HepG2 (cell line): ENCODE measurements at regions not wholly inside any gene's neighbourhood (a gene's known extent, or its start where the extent isn't known, plus 50 kb on each side); places are given as distances from the start of the nearest gene placed in this dataset.

ENCODE experiments used
- ATAC-seq: fragments of 200-7000 bp; cut with Tn5 transposase; 3 replicates; pipeline ENCODE4 v1.9.1; 2020; ENCODE audit warnings: mild to moderate bottlenecking, moderate library complexity
- BruUV-seq: library from RNA; stranded (reverse); fragments of 400-500 nt; replicated peaks from 2 replicates; lab custom pipeline; 2021; lab: Mats Ljungman, UMichigan
- CTCF ChIA-PET: fragments of 300-600 bp; formaldehyde crosslinking; extraction: SDS; loops from one replicate; lab custom pipeline; 2021; ENCODE audit warnings: low total read pairs, inconsistent platforms, low intra/inter-chr PET ratio; lab: Yijun Ruan, JAX
- POLR2A ChIA-PET: fragments of 350-600 bp; sonication (Branson Sonifier 250); formaldehyde crosslinking; loops from one replicate; lab custom pipeline; 2020; ENCODE audit warnings: antibody characterized with exemption, inconsistent platforms; lab: Yijun Ruan, JAX
- DNase-seq: peaks from one replicate; pipeline ENCODE4 v3.0.0-alpha.2; 2015; ENCODE audit warnings: low spot score
- FAIRE-seq: peaks from 3 replicates; lab custom pipeline; 2011; peaks lifted over from hg19 to GRCh38; lab: Jason Lieb, UNC
- H2AFZ ChIP-seq: one replicate; pipeline ENCODE4 v1.6.1; 2011; ENCODE audit warnings: low read length, inconsistent platforms
- H3K27ac ChIP-seq: fragments of 300-600 bp; 3 replicates; pipeline ENCODE4 v1.8.0; 2011; ENCODE audit warnings: mixed run types, mild to moderate bottlenecking, mixed read lengths, low read length, inconsistent platforms; ENCODE audit not compliant: insufficient read depth; ENCODE audit errors: extremely low read length
- H3K27me3 ChIP-seq, 2 experiments: fragments of 200-600 bp in 1 of 2; 2 replicates in 1 of 2; 3 replicates in 1 of 2; pipeline versions ENCODE4 v1.6.0 to v1.8.0; 2011; ENCODE audit warnings: low read length in 2 of 2, mild to moderate bottlenecking in 2 of 2, moderate library complexity in 2 of 2, inconsistent platforms in 1 of 2; ENCODE audit not compliant: insufficient read depth in 2 of 2, control insufficient read depth in 1 of 2
- H3K36me3 ChIP-seq, 2 experiments: fragments of 200-600 bp in 1 of 2; replicated peaks in 1 of 2; 2 replicates in 1 of 2; 3 replicates in 1 of 2; pipeline versions ENCODE4 v1.5.1 to v1.8.0; 2011; ENCODE audit warnings: low read length in 2 of 2, inconsistent platforms in 1 of 2; ENCODE audit not compliant: insufficient read depth in 2 of 2, control insufficient read depth in 1 of 2
- H3K4me1 ChIP-seq: 2 replicates; pipeline ENCODE4 v1.5.1; 2012; ENCODE audit warnings: low read length, inconsistent platforms; ENCODE audit not compliant: insufficient read depth
- H3K4me2 ChIP-seq: 2 replicates; pipeline ENCODE4 v1.6.0; 2011; ENCODE audit warnings: low read depth, low read length, inconsistent platforms
- H3K4me3 ChIP-seq, 3 experiments: fragments of 200-600 bp in 1 of 3; sonication (generic), shearing (Covaris generic) in 1 of 3; replicated peaks in 1 of 3; 2 replicates each; pipeline ENCODE4 v1.5.1; 2011 to 2016; ENCODE audit warnings: low read length in 3 of 3, inconsistent platforms in 2 of 3, low read depth in 2 of 3, mild to moderate bottlenecking in 2 of 3, control low read depth in 1 of 3, mixed read lengths in 1 of 3; ENCODE audit not compliant: insufficient read depth in 1 of 3
- H3K79me2 ChIP-seq: one replicate; pipeline ENCODE4 v1.6.1; 2011; ENCODE audit warnings: low read length, inconsistent platforms; ENCODE audit not compliant: insufficient read depth
- H3K9ac ChIP-seq: 2 replicates; pipeline ENCODE4 v1.6.0; 2011; ENCODE audit warnings: mild to moderate bottlenecking, low read depth, low read length, inconsistent platforms; ENCODE audit not compliant: insufficient read depth
- H3K9me3 ChIP-seq: 2 replicates; pipeline ENCODE4 v1.5.1; 2012; ENCODE audit warnings: mild to moderate bottlenecking, low read length
- H4K20me1 ChIP-seq: 2 replicates; pipeline ENCODE4 v1.6.0; 2011; ENCODE audit warnings: inconsistent platforms, mild to moderate bottlenecking, low read length, moderate library complexity; ENCODE audit not compliant: insufficient read depth
- EP300 ChIP-seq, 3 experiments: sonication (generic) in 1 of 3; formaldehyde crosslinking in 1 of 3; IDR thresholded peaks; 2 replicates each; pipeline versions ENCODE4 v1.5.1 to v1.6.1; 2011 to 2020; ENCODE audit warnings: low read depth in 2 of 3, low read length in 2 of 3, borderline replicate concordance in 1 of 3, improper control_type of control experiment in 1 of 3, mild to moderate bottlenecking in 1 of 3, missing genetic modification reagents in 1 of 3, moderate library complexity in 1 of 3
- FOSL1 ChIP-seq: sonication (generic); formaldehyde crosslinking; IDR thresholded peaks from 2 replicates; pipeline ENCODE4 v1.9.0; 2021; ENCODE audit warnings: missing genetic modification reagents, borderline replicate concordance
- HMGA1 ChIP-seq: sonication (generic); formaldehyde crosslinking; conservative IDR thresholded peaks from 2 replicates; pipeline ENCODE4 v1.4.0; 2020; ENCODE audit warnings: missing genetic modification reagents
- IKZF4 ChIP-seq: sonication (generic); formaldehyde crosslinking; IDR thresholded peaks from 2 replicates; pipeline ENCODE4 v1.5.1; 2020; ENCODE audit warnings: borderline replicate concordance, mild to moderate bottlenecking, low read depth, missing genetic modification reagents; ENCODE audit errors: not compliant biosample characterization
- NFIB ChIP-seq: sonication (generic); formaldehyde crosslinking; IDR thresholded peaks from 2 replicates; pipeline ENCODE4 v1.9.0; 2021; ENCODE audit warnings: missing genetic modification reagents, mild to moderate bottlenecking, borderline replicate concordance
- SP140L ChIP-seq: sonication (generic); formaldehyde crosslinking; IDR thresholded peaks from 2 replicates; pipeline ENCODE4 v1.4.0; 2020; ENCODE audit warnings: missing genetic modification reagents, borderline replicate concordance
- XBP1 ChIP-seq: sonication (generic); formaldehyde crosslinking; IDR thresholded peaks from 2 replicates; pipeline ENCODE4 v1.5.0; 2020; ENCODE audit warnings: missing genetic modification reagents
- ZNF317 ChIP-seq: sonication (generic); formaldehyde crosslinking; IDR thresholded peaks from 2 replicates; pipeline ENCODE4 v1.5.0; 2020; ENCODE audit warnings: mild to moderate bottlenecking, missing genetic modification reagents
- ZNF354B ChIP-seq: sonication (generic); formaldehyde crosslinking; IDR thresholded peaks from 2 replicates; pipeline ENCODE4 v1.8.0; 2022; ENCODE audit warnings: mild to moderate bottlenecking, missing genetic modification reagents
- ZNF605 ChIP-seq: sonication (generic); formaldehyde crosslinking; IDR thresholded peaks from 2 replicates; pipeline ENCODE4 v1.8.0; 2022; ENCODE audit warnings: mild to moderate bottlenecking, missing genetic modification reagents
- WGBS: methylation state at CpG from one replicate; pipeline ENCODE4 v1.1.6; 2017; ENCODE audit warnings: low lambda C conversion rate; 5-methylcytosine and 5-hydroxymethylcytosine counted together
- in situ Hi-C: cut with HindIII; loops from 2 replicates; pipeline ENCODE4 v1.10.0; 2017; ENCODE audit warnings: low pct_unique_long_range_greater_than_20kb; ENCODE audit not compliant: extremely low pct_ligation_motif_present
- intact Hi-C: fragments of 100-400 bp; cut with micrococcal nuclease; formaldehyde crosslinking; loops from one replicate; pipeline ENCODE4 v1.10.0; 2022; ENCODE audit not compliant: unreplicated experiment
- TF ChIP-seq, protein P1 (sequence below), 2 experiments: fragments of 450-650 bp in 1 of 2; sonication (generic) in 1 of 2; formaldehyde crosslinking in 1 of 2; IDR thresholded peaks; 2 replicates each; pipeline versions ENCODE4 v1.6.1 to v1.8.0; 2016 to 2022; ENCODE audit warnings: antibody characterized with exemption in 1 of 2, mild to moderate bottlenecking in 1 of 2, missing genetic modification reagents in 1 of 2
- TF ChIP-seq, protein P2 (sequence below): sonication (generic); formaldehyde crosslinking; conservative IDR thresholded peaks from 2 replicates; pipeline ENCODE4 v1.5.0; 2020; ENCODE audit warnings: missing genetic modification reagents

DNA sequence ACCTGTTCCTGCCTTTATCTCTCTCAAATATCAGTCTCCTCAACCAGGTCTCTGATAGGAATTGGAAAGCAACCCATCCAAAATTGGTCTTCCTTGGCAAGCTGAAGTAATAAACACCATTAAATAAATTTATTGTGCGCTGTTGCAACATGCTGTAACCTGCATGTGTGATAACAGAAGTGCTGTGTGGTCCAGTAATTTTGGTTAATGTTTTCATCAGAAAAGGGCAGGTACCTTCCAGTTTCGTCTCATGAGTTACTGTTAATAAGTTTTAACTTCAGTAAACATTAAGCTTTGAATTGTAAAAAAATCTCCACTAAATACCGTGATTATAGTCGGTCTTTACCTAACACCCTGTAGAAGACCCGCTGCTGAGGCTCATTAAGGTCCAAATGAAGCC, 624.7 kb downstream of the TNS3 start (continued):
- TF ChIP-seq, protein P1, sequence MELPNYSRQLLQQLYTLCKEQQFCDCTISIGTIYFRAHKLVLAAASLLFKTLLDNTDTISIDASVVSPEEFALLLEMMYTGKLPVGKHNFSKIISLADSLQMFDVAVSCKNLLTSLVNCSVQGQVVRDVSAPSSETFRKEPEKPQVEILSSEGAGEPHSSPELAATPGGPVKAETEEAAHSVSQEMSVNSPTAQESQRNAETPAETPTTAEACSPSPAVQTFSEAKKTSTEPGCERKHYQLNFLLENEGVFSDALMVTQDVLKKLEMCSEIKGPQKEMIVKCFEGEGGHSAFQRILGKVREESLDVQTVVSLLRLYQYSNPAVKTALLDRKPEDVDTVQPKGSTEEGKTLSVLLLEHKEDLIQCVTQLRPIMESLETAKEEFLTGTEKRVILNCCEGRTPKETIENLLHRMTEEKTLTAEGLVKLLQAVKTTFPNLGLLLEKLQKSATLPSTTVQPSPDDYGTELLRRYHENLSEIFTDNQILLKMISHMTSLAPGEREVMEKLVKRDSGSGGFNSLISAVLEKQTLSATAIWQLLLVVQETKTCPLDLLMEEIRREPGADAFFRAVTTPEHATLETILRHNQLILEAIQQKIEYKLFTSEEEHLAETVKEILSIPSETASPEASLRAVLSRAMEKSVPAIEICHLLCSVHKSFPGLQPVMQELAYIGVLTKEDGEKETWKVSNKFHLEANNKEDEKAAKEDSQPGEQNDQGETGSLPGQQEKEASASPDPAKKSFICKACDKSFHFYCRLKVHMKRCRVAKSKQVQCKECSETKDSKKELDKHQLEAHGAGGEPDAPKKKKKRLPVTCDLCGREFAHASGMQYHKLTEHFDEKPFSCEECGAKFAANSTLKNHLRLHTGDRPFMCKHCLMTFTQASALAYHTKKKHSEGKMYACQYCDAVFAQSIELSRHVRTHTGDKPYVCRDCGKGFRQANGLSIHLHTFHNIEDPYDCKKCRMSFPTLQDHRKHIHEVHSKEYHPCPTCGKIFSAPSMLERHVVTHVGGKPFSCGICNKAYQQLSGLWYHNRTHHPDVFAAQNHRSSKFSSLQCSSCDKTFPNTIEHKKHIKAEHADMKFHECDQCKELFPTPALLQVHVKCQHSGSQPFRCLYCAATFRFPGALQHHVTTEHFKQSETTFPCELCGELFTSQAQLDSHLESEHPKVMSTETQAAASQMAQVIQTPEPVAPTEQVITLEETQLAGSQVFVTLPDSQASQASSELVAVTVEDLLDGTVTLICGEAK (IDR thresholded peaks at IDR 0.05), result no peak
- TF ChIP-seq, protein P1 (CRISPR knock-in tag; IDR thresholded peaks at IDR 0.05), result no peak

DNA sequence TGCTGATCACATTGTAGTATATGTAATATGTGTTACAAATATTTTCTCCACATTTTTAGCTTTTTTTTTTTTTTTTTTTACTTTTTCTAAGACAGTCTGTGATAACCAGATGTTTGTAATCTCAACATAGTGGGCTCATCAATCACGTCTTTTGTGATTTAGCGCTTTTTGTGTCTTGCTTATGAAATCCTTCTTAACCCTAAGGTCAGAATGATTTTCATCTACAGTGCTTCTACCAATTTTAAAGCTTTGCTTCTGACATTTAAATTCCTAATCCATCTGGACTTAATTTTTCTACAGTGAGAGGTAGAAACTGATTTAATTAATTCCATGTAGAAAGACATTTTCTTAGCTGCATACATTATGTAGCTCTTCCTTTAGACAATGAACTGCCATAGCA, 626.4 kb downstream of the TNS3 start:
- no peak overlapping the region for H3K27ac ChIP-seq
- no peak for ATAC-seq
- no TSS peak for BruUV-seq
- H2AFZ ChIP-seq, result no peak overlapping the region
- H4K20me1 ChIP-seq, result no peaks in the 10 kb centered on the region
- H3K4me1 ChIP-seq, result no peaks in the 10 kb centered on the region
- no peaks in the 10 kb centered on the region for H3K79me2 ChIP-seq
- H3K4me3 ChIP-seq, result no peak overlapping the region
- DNase-seq, result no peak
- CTCF ChIA-PET, result no interaction called here
- intact Hi-C loops (no loop called here), in situ Hi-C loops (no loop called here)
- no peaks in the 10 kb centered on the region for H3K36me3 ChIP-seq
- no peak overlapping the region for H3K4me2 ChIP-seq
- POLR2A ChIA-PET, result no interaction called here
- 41% methylated on average over 2 of the region's 2 CpGs for WGBS
- H3K9ac ChIP-seq, result no peak overlapping the region
- no peaks in the 10 kb centered on the region for H3K9me3 ChIP-seq
- no peak for FAIRE-seq
- no peaks in the 10 kb centered on the region; a peak in 1 of 5 replicates for H3K27me3 ChIP-seq
- TF ChIP-seq NFIB (no peak), XBP1 (CRISPR knock-in tag) (no peak), HMGA1 (CRISPR knock-in tag) (no peak), SP140L (CRISPR knock-in tag) (no peak), ZNF605 (CRISPR knock-in tag) (no peak), ZNF354B (no peak), IKZF4 (no peak), FOSL1 (no peak), ZNF317 (CRISPR knock-in tag) (no peak), EP300 (IDR thresholded peaks at IDR 0.05; ENCODE audit: low read depth in 2 of 2, low read length in 2 of 2) (no peak), EP300 (CRISPR knock-in tag; IDR thresholded peaks at IDR 0.05; ENCODE audit: borderline replicate concordance) (no peak)
- TF ChIP-seq, protein P2, sequence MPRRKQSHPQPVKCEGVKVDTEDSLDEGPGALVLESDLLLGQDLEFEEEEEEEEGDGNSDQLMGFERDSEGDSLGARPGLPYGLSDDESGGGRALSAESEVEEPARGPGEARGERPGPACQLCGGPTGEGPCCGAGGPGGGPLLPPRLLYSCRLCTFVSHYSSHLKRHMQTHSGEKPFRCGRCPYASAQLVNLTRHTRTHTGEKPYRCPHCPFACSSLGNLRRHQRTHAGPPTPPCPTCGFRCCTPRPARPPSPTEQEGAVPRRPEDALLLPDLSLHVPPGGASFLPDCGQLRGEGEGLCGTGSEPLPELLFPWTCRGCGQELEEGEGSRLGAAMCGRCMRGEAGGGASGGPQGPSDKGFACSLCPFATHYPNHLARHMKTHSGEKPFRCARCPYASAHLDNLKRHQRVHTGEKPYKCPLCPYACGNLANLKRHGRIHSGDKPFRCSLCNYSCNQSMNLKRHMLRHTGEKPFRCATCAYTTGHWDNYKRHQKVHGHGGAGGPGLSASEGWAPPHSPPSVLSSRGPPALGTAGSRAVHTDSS, result no peak
